OCI-LY1 (cell line): ENCODE measurements at regions not wholly inside any gene's neighbourhood (a gene's known extent, or its start where the extent isn't known, plus 50 kb on each side); places are given as distances from the start of the nearest gene placed in this dataset.

ENCODE experiments used
- H2AFZ ChIP-seq: fragments of 200-600 bp; sonication (generic), shearing (Covaris generic); 2 replicates; pipeline ENCODE4 v1.6.0; 2014; ENCODE audit warnings: antibody characterized with exemption, mild to moderate bottlenecking, low read length
- H3F3A ChIP-seq: fragments of 200-600 bp; sonication (generic), shearing (Covaris generic); 2 replicates; pipeline ENCODE4 v1.6.0; 2014; ENCODE audit warnings: mild to moderate bottlenecking, antibody characterized with exemption, low read length, moderate library complexity; ENCODE audit not compliant: insufficient read depth
- H3K27ac ChIP-seq: fragments of 200-600 bp; sonication (generic); 2 replicates; pipeline ENCODE4 v1.5.1; 2014; ENCODE audit warnings: low read length, mixed run types, mild to moderate bottlenecking, low read depth; ENCODE audit not compliant: poor library complexity, severe bottlenecking
- H3K27me3 ChIP-seq: fragments of 200-600 bp; sonication (generic); 2 replicates; pipeline ENCODE4 v1.6.0; 2014; ENCODE audit warnings: antibody characterized with exemption, mild to moderate bottlenecking, low read length, moderate library complexity; ENCODE audit not compliant: insufficient read depth
- H3K36me3 ChIP-seq: fragments of 200-600 bp; sonication (generic); 2 replicates; pipeline ENCODE4 v1.6.1; 2014; ENCODE audit warnings: mild to moderate bottlenecking, antibody characterized with exemption, low read length, moderate library complexity, mixed read lengths; ENCODE audit not compliant: insufficient read depth
- H3K4me1 ChIP-seq: fragments of 200-600 bp; sonication (generic); 2 replicates; pipeline ENCODE4 v1.5.1; 2014; ENCODE audit warnings: mild to moderate bottlenecking, low read length, moderate library complexity; ENCODE audit not compliant: insufficient read depth, severe bottlenecking
- H3K4me2 ChIP-seq: fragments of 200-600 bp; sonication (generic), shearing (Covaris generic); 2 replicates; pipeline ENCODE4 v1.6.1; 2014; ENCODE audit warnings: low read length
- H3K4me3 ChIP-seq: fragments of 200-600 bp; sonication (generic); 2 replicates; pipeline ENCODE4 v1.5.1; 2014; ENCODE audit warnings: low read length, low read depth, mild to moderate bottlenecking, mixed read lengths; ENCODE audit not compliant: poor library complexity, severe bottlenecking
- H3K79me2 ChIP-seq: fragments of 200-600 bp; shearing (Covaris generic); 2 replicates; pipeline ENCODE4 v1.6.1; 2016; ENCODE audit warnings: mixed run types, low read length, mixed read lengths; ENCODE audit not compliant: insufficient read depth
- H3K9ac ChIP-seq: fragments of 200-600 bp; sonication (generic), shearing (Covaris generic); 2 replicates; pipeline ENCODE4 v1.6.1; 2014; ENCODE audit warnings: mild to moderate bottlenecking, low read length, mixed read lengths
- H3K9me2 ChIP-seq: fragments of 200-600 bp; sonication (generic), shearing (Covaris generic); 2 replicates; pipeline ENCODE4 v1.6.1; 2014; ENCODE audit warnings: low read depth, mild to moderate bottlenecking, low read length, mixed read lengths
- H3K9me3 ChIP-seq: fragments of 200-600 bp; shearing (Covaris generic); 2 replicates; pipeline ENCODE4 v1.6.1; 2014; ENCODE audit warnings: low read length, mixed read lengths
- H4K20me1 ChIP-seq: fragments of 200-600 bp; sonication (generic), shearing (Covaris generic); 2 replicates; pipeline ENCODE4 v1.6.0; 2016; ENCODE audit warnings: mild to moderate bottlenecking, low read length; ENCODE audit not compliant: insufficient read depth
- CTCF ChIP-seq: fragments of 200-600 bp; sonication (generic), shearing (Covaris generic); IDR thresholded peaks from 2 replicates; pipeline ENCODE4 v1.5.1; 2017; ENCODE audit warnings: mild to moderate bottlenecking, antibody characterized with exemption, low read length, moderate library complexity, mixed read lengths
- EZH2 ChIP-seq: fragments of 200-600 bp; sonication (generic), shearing (Covaris generic); IDR thresholded peaks from 2 replicates; pipeline ENCODE4 v1.8.0; 2017; ENCODE audit warnings: borderline replicate concordance, mixed run types, mild to moderate bottlenecking, antibody characterized with exemption, low read length, moderate library complexity, mixed read lengths

- H3K27me3 ChIP-seq = no peaks in the 10 kb centered on the region
- no peak overlapping the region for H3K4me2 ChIP-seq
- H3K4me3 ChIP-seq = no peak overlapping the region
- H3F3A ChIP-seq = no peaks in the 10 kb centered on the region
- no peak overlapping the region for H2AFZ ChIP-seq
- no peak for TF ChIP-seq CTCF
- TF ChIP-seq EZH2 = no peak
- peaks cover 5% of the 10 kb centered on the region for H3K4me1 ChIP-seq
- H3K36me3 ChIP-seq = no peaks in the 10 kb centered on the region; the same call in 1 of the 2 replicates
- H3K27ac ChIP-seq = no peak overlapping the region
- no peaks in the 10 kb centered on the region for H3K9me3 ChIP-seq
- H4K20me1 ChIP-seq = no peaks in the 10 kb centered on the region
- H3K79me2 ChIP-seq = no peaks in the 10 kb centered on the region
- no peaks in the 10 kb centered on the region for H3K9me2 ChIP-seq
- no peak overlapping the region for H3K9ac ChIP-seq
Measured at GRCh38 chr6:150529646-150530045, 70.0 kb upstream of the PLEKHG1 start.

GRCh38 chr6:150531957-150532356, 67.7 kb upstream of the PLEKHG1 start:
- Histone ChIP-seq H3K36me3 (no peaks in the 10 kb centered on the region; the same call in 1 of the 2 replicates), H3K4me1 (peaks cover 5% of the 10 kb centered on the region), H3K27me3 (peaks cover 3% of the 10 kb centered on the region; the same call in 1 of the 2 replicates), H3K4me3 (no peak overlapping the region), H2AFZ (no peak overlapping the region), H4K20me1 (no peaks in the 10 kb centered on the region), H3K4me2 (no peak overlapping the region), H3K27ac (no peak overlapping the region), H3F3A (no peaks in the 10 kb centered on the region), H3K9ac (no peak overlapping the region), H3K9me2 (no peaks in the 10 kb centered on the region), H3K79me2 (no peaks in the 10 kb centered on the region), H3K9me3 (no peaks in the 10 kb centered on the region)
- no peak for TF ChIP-seq CTCF
- TF ChIP-seq EZH2 = no peak

GRCh38 chr6:150534553-150534952, 65.1 kb upstream of the PLEKHG1 start:
- Histone ChIP-seq H2AFZ (no peak overlapping the region), H3K9me2 (no peaks in the 10 kb centered on the region), H3K9ac (no peak overlapping the region), H3K36me3 (no peaks in the 10 kb centered on the region; the same call in 1 of the 2 replicates), H3K27me3 (peaks cover 3% of the 10 kb centered on the region; the same call in 1 of the 2 replicates), H3K4me3 (no peak overlapping the region), H3K27ac (no peak overlapping the region), H3K9me3 (peaks cover 5% of the 10 kb centered on the region; the same call in 1 of the 2 replicates), H3K79me2 (no peaks in the 10 kb centered on the region), H3K4me1 (no peaks in the 10 kb centered on the region), H3F3A (no peaks in the 10 kb centered on the region), H3K4me2 (no peak overlapping the region), H4K20me1 (no peaks in the 10 kb centered on the region)
- TF ChIP-seq CTCF (no peak), EZH2 (no peak)
